Endothelial cell of umbilical vein (primary cell): ENCODE measurements at regions not wholly inside any gene's neighbourhood (a gene's known extent, or its start where the extent isn't known, plus 50 kb on each side); places are given as distances from the start of the nearest gene placed in this dataset.

ENCODE experiments used
- BruUV-seq: library from RNA; stranded (reverse); fragments of 400-500 nt; replicated peaks from 2 replicates; lab custom pipeline; 2021; lab: Mats Ljungman, UMichigan
- CTCF ChIA-PET: fragments of 300-600, 350-600 bp; sonication (Branson Sonifier 250); formaldehyde crosslinking; loops from one replicate; lab custom pipeline; 2021; ENCODE audit warnings: antibody characterized with exemption, inconsistent platforms; lab: Charles Lee
- POLR2A ChIA-PET: fragments of 300-600, 350-600 bp; sonication (Branson Sonifier 250); formaldehyde crosslinking; loops from one replicate; lab custom pipeline; 2021; ENCODE audit warnings: antibody characterized with exemption, inconsistent platforms; lab: Charles Lee
- DNase-seq: peaks from one replicate; pipeline ENCODE4 v3.0.0-alpha.2; 2011; ENCODE audit warnings: low read depth, low spot score
- FAIRE-seq: peaks from 2 replicates; lab custom pipeline; 2011; peaks lifted over from hg19 to GRCh38; lab: Jason Lieb, UNC
- H2AFZ ChIP-seq: 2 replicates; pipeline ENCODE4 v1.6.0; 2012; ENCODE audit warnings: low read depth, low read length, control low read depth, inconsistent platforms
- H3K27ac ChIP-seq: 2 replicates; pipeline ENCODE4 v1.5.1; 2011; ENCODE audit warnings: low read depth, mild to moderate bottlenecking, control low read depth, low read length, moderate library complexity; ENCODE audit not compliant: insufficient read depth
- H3K27me3 ChIP-seq, 2 experiments: 2 replicates each; pipeline versions ENCODE4 v1.6.0 to v1.6.1; 2011; ENCODE audit warnings: low read length in 2 of 2, mixed read lengths in 1 of 2; ENCODE audit not compliant: control insufficient read depth in 2 of 2, insufficient read depth in 2 of 2
- H3K36me3 ChIP-seq, 2 experiments: 2 replicates in 1 of 2; 3 replicates in 1 of 2; pipeline ENCODE4 v1.5.1; 2011; ENCODE audit warnings: low read length in 2 of 2, mild to moderate bottlenecking in 1 of 2, moderate library complexity in 1 of 2; ENCODE audit not compliant: control insufficient read depth in 2 of 2, insufficient read depth in 2 of 2; ENCODE audit errors: extremely low read depth in 1 of 2
- H3K4me1 ChIP-seq: 3 replicates; pipeline ENCODE4 v1.5.1; 2011; ENCODE audit warnings: mild to moderate bottlenecking, low read length; ENCODE audit not compliant: control insufficient read depth, insufficient read depth; ENCODE audit errors: extremely low read depth
- H3K4me2 ChIP-seq: 2 replicates; pipeline ENCODE4 v1.6.1; 2011; ENCODE audit warnings: low read length, control low read depth, mixed read lengths; ENCODE audit not compliant: insufficient read depth
- H3K4me3 ChIP-seq, 3 experiments: fragments of 200-600 bp in 1 of 3; sonication (generic), shearing (Covaris generic) in 1 of 3; replicated peaks in 1 of 3; 2 replicates each; pipeline ENCODE4 v1.5.1; 2011 to 2016; ENCODE audit warnings: control low read depth in 3 of 3, low read length in 3 of 3, mild to moderate bottlenecking in 2 of 3, inconsistent platforms in 1 of 3, low read depth in 1 of 3, moderate library complexity in 1 of 3; ENCODE audit not compliant: insufficient read depth in 1 of 3
- H3K79me2 ChIP-seq: 2 replicates; pipeline ENCODE4 v1.6.0; 2012; ENCODE audit warnings: low read length, inconsistent platforms; ENCODE audit not compliant: control insufficient read depth, insufficient read depth
- H3K9ac ChIP-seq: replicated peaks from 2 replicates; pipeline ENCODE3; 2011; ENCODE audit warnings: low read length, control low read depth; ENCODE audit not compliant: insufficient read depth; ENCODE audit errors: extremely low read depth
- H3K9me1 ChIP-seq: replicated peaks from 3 replicates; pipeline ENCODE4 v1.6.0; 2011; ENCODE audit warnings: mild to moderate bottlenecking, low read length; ENCODE audit not compliant: control insufficient read depth, insufficient read depth; ENCODE audit errors: extremely low read depth
- H3K9me3 ChIP-seq: replicated peaks from 2 replicates; pipeline ENCODE4 v1.5.1; 2012; ENCODE audit warnings: low read length, inconsistent platforms; ENCODE audit not compliant: control insufficient read depth, insufficient read depth
- H4K20me1 ChIP-seq: replicated peaks from 2 replicates; pipeline ENCODE3; 2011; ENCODE audit warnings: mild to moderate bottlenecking, low read length; ENCODE audit not compliant: control insufficient read depth, insufficient read depth; ENCODE audit errors: extremely low read depth
- CTCF ChIP-seq, 2 donors: IDR thresholded peaks; 1 replicate in 1 of 2; 2 replicates in 1 of 2; pipeline ENCODE4 v1.5.1; 2011; ENCODE audit warnings: low read length in 2 of 2, mild to moderate bottlenecking in 2 of 2, moderate library complexity in 2 of 2, control low read depth in 1 of 2, inconsistent platforms in 1 of 2, low read depth in 1 of 2; ENCODE audit not compliant: insufficient read depth in 1 of 2; ENCODE audit errors: extremely low read depth in 1 of 2
- EZH2 ChIP-seq: IDR thresholded peaks from 2 replicates; pipeline ENCODE4 v1.6.1; 2012; ENCODE audit warnings: borderline replicate concordance, low read depth, mild to moderate bottlenecking, moderate library complexity, low read length, inconsistent platforms; ENCODE audit not compliant: severe bottlenecking
- GATA2 ChIP-seq: IDR thresholded peaks from 2 replicates; pipeline ENCODE4 v1.7.0; 2011; ENCODE audit warnings: low read depth, mild to moderate bottlenecking, moderate library complexity, mixed read lengths, low read length; ENCODE audit not compliant: insufficient read length, insufficient read depth
- JUN ChIP-seq: IDR thresholded peaks from 2 replicates; pipeline ENCODE4 v1.6.1; 2011; ENCODE audit warnings: borderline replicate concordance, low read depth; ENCODE audit not compliant: insufficient read length, insufficient read depth
- MAX ChIP-seq: IDR thresholded peaks from 2 replicates; pipeline ENCODE4 v1.6.1; 2011; ENCODE audit not compliant: insufficient read depth, insufficient read length
- MYC ChIP-seq: IDR thresholded peaks from one replicate; pipeline ENCODE4 v1.6.1; 2011; ENCODE audit warnings: mild to moderate bottlenecking, low read depth, low read length
- POLR2A ChIP-seq: IDR thresholded peaks from 2 replicates; pipeline ENCODE4 v1.6.1; 2012; ENCODE audit warnings: low read depth, mild to moderate bottlenecking, control low read depth, low read length
- POLR2AphosphoS5 ChIP-seq: IDR thresholded peaks from 2 replicates; pipeline ENCODE4 v1.6.1; 2012; ENCODE audit warnings: low read depth, mild to moderate bottlenecking, control low read depth, low read length, moderate library complexity; ENCODE audit not compliant: insufficient read depth
- dilution Hi-C: fragments of 300-500 bp; cut with MboI; formaldehyde crosslinking; loops from one replicate; pipeline ENCODE4 v1.15.0; 2019; ENCODE audit warnings: low sequenced_read_pairs; ENCODE audit not compliant: extremely low pct_ligation_motif_present
- intact Hi-C: fragments of 100-400 bp; cut with micrococcal nuclease; formaldehyde crosslinking; loops from one replicate; pipeline ENCODE4 v1.10.0; 2022

DNA sequence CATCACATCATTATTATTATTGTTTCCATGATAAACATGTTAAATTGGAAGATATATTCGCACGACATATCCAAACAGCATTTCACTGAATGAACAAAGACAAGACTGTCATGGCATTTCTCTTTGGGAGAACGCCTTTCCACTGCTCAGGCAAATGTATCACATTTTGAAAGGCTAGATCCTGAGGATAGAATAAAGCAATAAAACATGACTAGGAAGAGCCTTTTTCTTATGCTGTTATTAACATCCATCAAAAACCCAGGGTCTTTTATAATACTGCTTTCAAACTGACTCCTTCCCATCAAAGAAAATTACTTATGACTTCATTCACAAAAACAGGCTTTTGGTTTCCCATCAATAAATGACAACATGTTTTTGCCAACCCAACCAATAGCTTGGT is 630.9 kb downstream of the TMTC2 start:
- Histone ChIP-seq H3K27me3 (no peaks in the 10 kb centered on the region), H4K20me1 (no peaks in the 10 kb centered on the region), H3K9me3 (no peaks in the 10 kb centered on the region), H3K9ac (no peak overlapping the region), H3K4me3 (no peak overlapping the region), H3K27ac (no peak overlapping the region), H3K79me2 (no peaks in the 10 kb centered on the region), H2AFZ (no peak overlapping the region), H3K4me1 (no peaks in the 10 kb centered on the region), H3K4me2 (no peak overlapping the region), H3K9me1 (no peaks in the 10 kb centered on the region), H3K36me3 (no peaks in the 10 kb centered on the region)
- ChIA-PET CTCF (no interaction called here), POLR2A (no interaction called here)
- TF ChIP-seq CTCF (IDR thresholded peaks at IDR 0.05; ENCODE audit: extremely low read depth in 1 of 2, insufficient read depth in 1 of 2, low read depth in 1 of 2, low read length in 2 of 2) (no peak), GATA2 (no peak), POLR2A (no peak), MYC (no peak), POLR2AphosphoS5 (no peak), EZH2 (no peak), MAX (no peak), JUN (no peak)
- dilution Hi-C loops (no loop called here), intact Hi-C loops (no loop called here)
- DNase-seq, result no peak
- no peak for FAIRE-seq
- BruUV-seq, result no TSS peak
